ENCODE measurements at regions not wholly inside any gene's neighbourhood (a gene's known extent, or its start where the extent isn't known, plus 50 kb on each side); places are given as distances from the start of the nearest gene placed in this dataset.

GRCh38 chrX:69089203-69089602, 76.0 kb downstream of the PJA1 start:
- H3K27ac ChIP-seq (ENCODE audit: low read depth in 1 of 2, low read length in 1 of 2), result no peak overlapping the region
- TF ChIP-seq CTCF (IDR thresholded peaks at IDR 0.05; ENCODE audit: control extremely low read depth, extremely low read depth), result no peak
- 70 to 95% methylated on average over 3 of the region's 3 CpGs for WGBS, 2 donors
- H3K27me3 ChIP-seq (ENCODE audit: control insufficient read depth in 3 of 3, insufficient read depth in 3 of 3, low read length in 2 of 3), result peaks cover 3 to 9% (median 5%) of the 10 kb centered on the region in 3 donors
- H3K4me3 ChIP-seq, result no peak overlapping the region
- peaks cover 0 to 17% (median 7%) of the 10 kb centered on the region in 5 donors for H3K4me1 ChIP-seq (ENCODE audit: control insufficient read depth in 5 of 5, insufficient read depth in 5 of 5, low read length in 5 of 5)
- DNase-seq (no peak), ATAC-seq (ENCODE audit: insufficient read depth, low FRiP score) (no peak)
- H3K9me3 ChIP-seq (ENCODE audit: control insufficient read depth in 4 of 4, insufficient read depth in 3 of 4, low read length in 3 of 4), result no peaks in the 10 kb centered on the region
- no peak overlapping the region for H3K9ac ChIP-seq (ENCODE audit: insufficient read depth in 1 of 2, low read length in 2 of 2)
- H3K36me3 ChIP-seq (ENCODE audit: control insufficient read depth in 4 of 4, insufficient read depth in 4 of 4, low read length in 4 of 4), result no peaks in the 10 kb centered on the region

GRCh38 chrX:69088171-69088938, 76.9 kb downstream of the PJA1 start:
- Histone ChIP-seq H3K9me3 (ENCODE audit: control insufficient read depth in 4 of 4, insufficient read depth in 3 of 4, low read length in 3 of 4) (no peaks in the 10 kb centered on the region), H3K4me3 (no peak overlapping the region), H3K4me1 (ENCODE audit: control insufficient read depth in 5 of 5, insufficient read depth in 5 of 5, low read length in 5 of 5) (peaks cover 0 to 19% (median 5%) of the 10 kb centered on the region in 5 donors), H3K27me3 (ENCODE audit: control insufficient read depth in 3 of 3, insufficient read depth in 3 of 3, low read length in 2 of 3) (peaks cover 3 to 9% (median 5%) of the 10 kb centered on the region in 3 donors), H3K27ac (ENCODE audit: low read depth in 1 of 2, low read length in 1 of 2) (no peak overlapping the region), H3K36me3 (ENCODE audit: control insufficient read depth in 4 of 4, insufficient read depth in 4 of 4, low read length in 4 of 4) (no peaks in the 10 kb centered on the region), H3K9ac (ENCODE audit: insufficient read depth in 1 of 2, low read length in 2 of 2) (no peak overlapping the region)
- DNase-seq (peak; percentile 60 to 75 (median 64)), ATAC-seq (ENCODE audit: insufficient read depth, low FRiP score) (no peak)
- 74 to 92% methylated on average over 9 to 12 of the region's 12 CpGs for WGBS, 2 donors
- no peak for TF ChIP-seq CTCF (IDR thresholded peaks at IDR 0.05; ENCODE audit: control extremely low read depth, extremely low read depth)

- WGBS, 2 donors, result 53 to 82% methylated on average over 3 to 4 of the region's 4 CpGs
- TF ChIP-seq CTCF (IDR thresholded peaks at IDR 0.05; ENCODE audit: control extremely low read depth, extremely low read depth), result no peak
- ATAC-seq (ENCODE audit: insufficient read depth, low FRiP score), result no peak
- DNase-seq, result no peak
- Histone ChIP-seq H3K27me3 (ENCODE audit: control insufficient read depth in 3 of 3, insufficient read depth in 3 of 3, low read length in 2 of 3) (peaks cover 0 to 3% (median 2%) of the 10 kb centered on the region in 3 donors), H3K9ac (ENCODE audit: insufficient read depth in 1 of 2, low read length in 2 of 2) (no peak overlapping the region), H3K4me3 (no peak overlapping the region), H3K9me3 (ENCODE audit: control insufficient read depth in 4 of 4, insufficient read depth in 3 of 4, low read length in 3 of 4) (no peaks in the 10 kb centered on the region), H3K4me1 (ENCODE audit: control insufficient read depth in 5 of 5, insufficient read depth in 5 of 5, low read length in 5 of 5) (peaks cover 0 to 34% (median 5%) of the 10 kb centered on the region in 5 donors), H3K27ac (ENCODE audit: low read depth in 1 of 2, low read length in 1 of 2) (no peak overlapping the region), H3K36me3 (ENCODE audit: control insufficient read depth in 4 of 4, insufficient read depth in 4 of 4, low read length in 4 of 4) (no peaks in the 10 kb centered on the region)
Measured at GRCh38 chrX:69085826-69086225, 79.4 kb downstream of the PJA1 start.
